Fibroblast of lung (primary cell): ENCODE measurements at regions not wholly inside any gene's neighbourhood (a gene's known extent, or its start where the extent isn't known, plus 50 kb on each side); places are given as distances from the start of the nearest gene placed in this dataset.

Experiments
- DNase-seq, 2 donors: peaks; one replicate each; pipeline versions ENCODE4 v3.0.0 to v3.0.0-alpha.2; 2010; ENCODE audit warnings: low read depth in 2 of 2
- H2AFZ ChIP-seq: 2 replicates; pipeline ENCODE4 v1.5.1; 2012; ENCODE audit warnings: low read length, control low read depth, inconsistent platforms
- H3K27ac ChIP-seq: 2 replicates; pipeline ENCODE4 v1.5.1; 2011; ENCODE audit warnings: low read length, control low read depth; ENCODE audit not compliant: insufficient read depth
- H3K27me3 ChIP-seq: 2 replicates; pipeline ENCODE4 v1.5.1; 2011; ENCODE audit warnings: mild to moderate bottlenecking, low read length; ENCODE audit not compliant: control insufficient read depth, insufficient read depth
- H3K36me3 ChIP-seq: 2 replicates; pipeline ENCODE4 v1.5.1; 2011; ENCODE audit warnings: low read length; ENCODE audit not compliant: control insufficient read depth, insufficient read depth
- H3K4me1 ChIP-seq: 2 replicates; pipeline ENCODE4 v1.5.1; 2011; ENCODE audit warnings: low read length; ENCODE audit not compliant: control insufficient read depth, insufficient read depth; ENCODE audit errors: extremely low read depth
- H3K4me2 ChIP-seq: 2 replicates; pipeline ENCODE4 v1.5.1; 2011; ENCODE audit warnings: low read length, control low read depth; ENCODE audit not compliant: insufficient read depth; ENCODE audit errors: extremely low read depth
- H3K4me3 ChIP-seq, 4 experiments: fragments of 200-600 bp in 1 of 4; sonication (generic) in 1 of 4; replicated peaks in 1 of 4; 2 replicates each; pipeline ENCODE4 v1.5.1; 2011 to 2016; ENCODE audit warnings: low read length in 4 of 4, low read depth in 3 of 4, mild to moderate bottlenecking in 3 of 4, control low read depth in 2 of 4, inconsistent platforms in 1 of 4, mixed read lengths in 1 of 4; ENCODE audit not compliant: insufficient read depth in 1 of 4; ENCODE audit errors: control extremely low read depth in 1 of 4
- H3K79me2 ChIP-seq: 2 replicates; pipeline ENCODE4 v1.5.1; 2012; ENCODE audit warnings: mild to moderate bottlenecking, low read length, inconsistent platforms; ENCODE audit not compliant: control insufficient read depth, insufficient read depth
- H3K9ac ChIP-seq: 2 replicates; pipeline ENCODE4 v1.5.1; 2011; ENCODE audit warnings: mild to moderate bottlenecking, low read length, control low read depth; ENCODE audit not compliant: insufficient read depth
- H3K9me3 ChIP-seq: 2 replicates; pipeline ENCODE4 v1.5.1; 2012; ENCODE audit warnings: low read depth, low read length; ENCODE audit not compliant: control insufficient read depth, insufficient read depth
- H4K20me1 ChIP-seq: 2 replicates; pipeline ENCODE4 v1.5.1; 2011; ENCODE audit warnings: low read length; ENCODE audit not compliant: control insufficient read depth, insufficient read depth; ENCODE audit errors: extremely low read depth
- EZH2 ChIP-seq: IDR thresholded peaks from 2 replicates; pipeline ENCODE4 v1.5.1; 2012; ENCODE audit warnings: low read length, control low read depth, mild to moderate bottlenecking; ENCODE audit errors: missing control alignments
- TF ChIP-seq, protein P1 (sequence below), 2 donors: IDR thresholded peaks in 1 of 2; conservative IDR thresholded peaks in 1 of 2; 1 replicate in 1 of 2; 2 replicates in 1 of 2; pipeline ENCODE4 v1.5.1; 2011 to 2012; ENCODE audit warnings: low read length in 2 of 2, control low read depth in 1 of 2, inconsistent platforms in 1 of 2, low read depth in 1 of 2, mild to moderate bottlenecking in 1 of 2

DNA sequence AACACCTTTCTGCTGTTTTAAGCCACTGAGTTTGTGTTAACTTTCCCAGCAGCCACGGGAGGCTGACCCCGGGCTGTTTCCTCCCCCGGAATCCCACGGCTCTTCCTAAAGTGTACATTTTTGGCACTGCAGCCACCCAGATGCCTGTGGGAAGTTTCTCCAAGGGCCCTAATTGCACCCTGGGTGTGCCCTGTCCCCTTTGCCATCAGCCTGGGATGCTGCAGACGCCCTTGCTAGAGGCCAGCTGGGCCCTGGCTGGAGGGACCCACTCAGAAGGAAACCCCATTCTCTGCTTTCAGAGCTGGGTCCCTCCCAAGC lies 883.3 kb downstream of the BRD1 start:
- H3K27ac ChIP-seq, result no peak overlapping the region
- H3K36me3 ChIP-seq, result no peaks in the 10 kb centered on the region
- H3K4me3 ChIP-seq, result no peak overlapping the region
- no peak for TF ChIP-seq EZH2
- TF ChIP-seq, protein P1, sequence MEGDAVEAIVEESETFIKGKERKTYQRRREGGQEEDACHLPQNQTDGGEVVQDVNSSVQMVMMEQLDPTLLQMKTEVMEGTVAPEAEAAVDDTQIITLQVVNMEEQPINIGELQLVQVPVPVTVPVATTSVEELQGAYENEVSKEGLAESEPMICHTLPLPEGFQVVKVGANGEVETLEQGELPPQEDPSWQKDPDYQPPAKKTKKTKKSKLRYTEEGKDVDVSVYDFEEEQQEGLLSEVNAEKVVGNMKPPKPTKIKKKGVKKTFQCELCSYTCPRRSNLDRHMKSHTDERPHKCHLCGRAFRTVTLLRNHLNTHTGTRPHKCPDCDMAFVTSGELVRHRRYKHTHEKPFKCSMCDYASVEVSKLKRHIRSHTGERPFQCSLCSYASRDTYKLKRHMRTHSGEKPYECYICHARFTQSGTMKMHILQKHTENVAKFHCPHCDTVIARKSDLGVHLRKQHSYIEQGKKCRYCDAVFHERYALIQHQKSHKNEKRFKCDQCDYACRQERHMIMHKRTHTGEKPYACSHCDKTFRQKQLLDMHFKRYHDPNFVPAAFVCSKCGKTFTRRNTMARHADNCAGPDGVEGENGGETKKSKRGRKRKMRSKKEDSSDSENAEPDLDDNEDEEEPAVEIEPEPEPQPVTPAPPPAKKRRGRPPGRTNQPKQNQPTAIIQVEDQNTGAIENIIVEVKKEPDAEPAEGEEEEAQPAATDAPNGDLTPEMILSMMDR (conservative IDR thresholded peaks at IDR 0.05 in 1 of 2, IDR thresholded peaks at IDR 0.05 in 1 of 2; ENCODE audit: low read depth in 1 of 2, low read length in 2 of 2), result no peak
- no peaks in the 10 kb centered on the region for H3K79me2 ChIP-seq
- no peak overlapping the region for H3K4me2 ChIP-seq
- DNase-seq, result no peak
- no peak overlapping the region for H3K9ac ChIP-seq
- H3K4me1 ChIP-seq, result no peaks in the 10 kb centered on the region
- no peaks in the 10 kb centered on the region for H3K27me3 ChIP-seq
- H2AFZ ChIP-seq, result no peak overlapping the region
- no peaks in the 10 kb centered on the region for H4K20me1 ChIP-seq
- no peaks in the 10 kb centered on the region for H3K9me3 ChIP-seq

DNA sequence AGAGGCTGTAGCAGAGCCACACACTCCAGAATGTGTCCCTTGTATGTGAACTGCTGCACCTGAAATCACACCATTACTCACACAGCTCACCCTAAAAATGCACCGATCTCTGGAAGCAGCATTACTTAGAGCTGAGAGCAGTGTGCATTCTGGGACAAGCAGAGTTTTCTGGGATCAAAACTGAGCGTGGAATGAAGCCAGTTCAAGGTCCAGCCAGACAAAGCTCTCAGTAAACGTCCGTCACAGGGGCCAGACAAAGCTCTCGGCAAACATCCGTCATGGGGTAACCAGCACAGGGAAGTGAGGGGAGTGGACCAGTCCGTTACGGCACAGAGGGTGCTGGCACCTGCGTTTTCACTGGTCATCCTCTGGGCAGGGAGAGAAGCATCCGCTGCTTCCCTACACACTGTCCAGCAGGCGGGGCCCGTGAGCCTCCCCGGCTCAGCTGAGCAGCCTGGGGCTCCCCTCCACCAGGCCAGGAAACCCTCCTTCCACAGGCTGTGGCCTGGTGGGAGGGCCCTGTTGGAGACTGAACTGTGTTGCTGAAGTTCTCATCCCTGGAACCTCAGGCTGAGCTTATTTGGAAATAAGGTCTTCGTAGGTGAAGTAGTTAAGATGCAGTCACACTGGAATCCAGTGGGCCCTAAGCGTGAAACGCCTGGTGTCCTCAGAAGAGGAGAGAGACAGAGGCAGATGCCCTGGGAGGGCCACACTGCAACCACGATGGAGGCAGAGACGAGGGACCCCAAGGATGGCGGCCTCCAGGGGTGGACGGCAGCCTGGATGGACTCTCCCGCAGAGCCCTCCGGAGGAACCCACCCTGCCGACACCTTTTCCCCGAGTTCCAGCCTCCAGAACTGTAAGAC lies 883.9 kb downstream of the BRD1 start:
- H4K20me1 ChIP-seq, result no peaks in the 10 kb centered on the region
- H3K27me3 ChIP-seq, result no peaks in the 10 kb centered on the region
- no peak overlapping the region for H3K4me3 ChIP-seq
- no peak overlapping the region for H3K4me2 ChIP-seq
- no peaks in the 10 kb centered on the region for H3K36me3 ChIP-seq
- H2AFZ ChIP-seq, result no peak overlapping the region
- no peak overlapping the region for H3K27ac ChIP-seq
- H3K9ac ChIP-seq, result no peak overlapping the region
- TF ChIP-seq EZH2, result no peak
- TF ChIP-seq, protein P1 (conservative IDR thresholded peaks at IDR 0.05 in 1 of 2, IDR thresholded peaks at IDR 0.05 in 1 of 2; ENCODE audit: low read depth in 1 of 2, low read length in 2 of 2), result no peak
- no peaks in the 10 kb centered on the region for H3K9me3 ChIP-seq
- H3K4me1 ChIP-seq, result no peaks in the 10 kb centered on the region
- no peak for DNase-seq
- H3K79me2 ChIP-seq, result no peaks in the 10 kb centered on the region

DNA sequence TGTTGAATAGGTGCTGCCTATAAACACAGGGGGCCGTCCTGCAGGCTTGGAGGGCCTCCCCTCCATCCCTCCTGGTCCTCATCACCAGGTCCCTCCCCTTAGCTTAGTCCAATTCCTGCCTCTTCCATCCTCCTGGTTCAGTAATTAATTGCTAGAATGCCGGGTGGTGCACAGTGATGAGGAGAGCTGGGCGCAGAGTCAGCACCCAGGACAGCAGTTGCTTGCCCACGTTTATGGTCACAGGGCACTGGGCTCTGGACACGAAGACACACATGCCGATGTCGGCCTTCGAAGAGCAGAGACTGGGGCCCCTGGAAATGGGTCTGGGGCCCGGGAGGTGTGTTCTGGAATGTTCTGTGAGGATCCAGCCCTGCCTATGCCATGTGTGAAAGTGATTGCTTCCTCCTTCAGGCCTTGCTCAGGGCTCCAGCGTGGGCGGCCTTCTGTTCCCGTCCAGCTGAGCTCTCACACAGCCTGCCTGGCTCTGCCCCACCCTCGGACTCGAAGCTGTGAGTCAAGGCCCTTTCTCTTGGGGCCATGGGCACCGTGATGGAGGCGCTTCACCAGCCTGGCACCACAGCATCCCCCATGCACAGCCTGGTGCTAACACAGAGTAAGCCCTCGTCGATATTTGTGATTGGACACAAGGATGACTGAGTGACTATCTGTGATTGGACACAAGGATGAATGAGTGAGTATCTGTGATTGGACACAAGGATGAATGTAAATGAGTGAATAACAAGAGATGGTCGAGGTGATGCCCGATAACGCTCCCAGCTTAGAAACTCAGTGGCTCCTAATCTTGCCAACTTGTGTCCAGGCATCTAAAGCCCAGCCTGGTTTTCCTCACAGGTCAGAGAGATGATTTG lies 884.7 kb downstream of the BRD1 start:
- no peak for DNase-seq

More for the DNA sequence above, 884.7 kb downstream of the BRD1 start:
- H3K36me3 ChIP-seq, result no peaks in the 10 kb centered on the region
- H3K27ac ChIP-seq, result no peak overlapping the region
- no peaks in the 10 kb centered on the region for H4K20me1 ChIP-seq
- H3K79me2 ChIP-seq, result no peaks in the 10 kb centered on the region
- no peaks in the 10 kb centered on the region for H3K4me1 ChIP-seq
- H3K4me2 ChIP-seq, result no peak overlapping the region
- no peak for TF ChIP-seq EZH2
- TF ChIP-seq, protein P1 (conservative IDR thresholded peaks at IDR 0.05 in 1 of 2, IDR thresholded peaks at IDR 0.05 in 1 of 2; ENCODE audit: low read depth in 1 of 2, low read length in 2 of 2), result no peak
- H3K4me3 ChIP-seq, result no peak overlapping the region
- no peak overlapping the region for H2AFZ ChIP-seq
- H3K9ac ChIP-seq, result no peak overlapping the region
- H3K27me3 ChIP-seq, result no peaks in the 10 kb centered on the region
- no peaks in the 10 kb centered on the region for H3K9me3 ChIP-seq
